ENCODE measurements at regions not wholly inside any gene's neighbourhood (a gene's known extent, or its start where the extent isn't known, plus 50 kb on each side); places are given as distances from the start of the nearest gene placed in this dataset.
A peak's percentile ranks its signal among the peaks of the same experiment; 100 is the strongest.

DNA sequence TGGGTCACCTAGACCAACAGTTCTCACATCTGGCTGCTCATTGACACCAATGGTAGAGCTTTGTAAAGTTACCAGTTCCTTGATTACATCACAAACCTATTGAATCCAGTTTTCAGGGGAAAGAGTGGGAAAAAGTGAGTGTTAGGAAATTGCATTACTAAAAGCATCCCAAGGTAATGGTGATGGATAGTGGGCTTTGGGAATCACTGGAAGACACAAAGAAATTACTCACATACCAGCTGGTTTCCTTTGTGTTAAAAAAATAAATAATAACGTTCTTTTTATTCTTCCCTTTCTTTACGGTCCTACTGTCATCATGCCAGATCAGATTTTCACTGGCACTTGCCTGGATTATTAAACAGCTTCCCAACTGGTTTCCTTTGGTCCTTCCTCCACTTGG lies 370.7 kb downstream of the RFPL4B start:
- DNase-seq: no peak

DNA sequence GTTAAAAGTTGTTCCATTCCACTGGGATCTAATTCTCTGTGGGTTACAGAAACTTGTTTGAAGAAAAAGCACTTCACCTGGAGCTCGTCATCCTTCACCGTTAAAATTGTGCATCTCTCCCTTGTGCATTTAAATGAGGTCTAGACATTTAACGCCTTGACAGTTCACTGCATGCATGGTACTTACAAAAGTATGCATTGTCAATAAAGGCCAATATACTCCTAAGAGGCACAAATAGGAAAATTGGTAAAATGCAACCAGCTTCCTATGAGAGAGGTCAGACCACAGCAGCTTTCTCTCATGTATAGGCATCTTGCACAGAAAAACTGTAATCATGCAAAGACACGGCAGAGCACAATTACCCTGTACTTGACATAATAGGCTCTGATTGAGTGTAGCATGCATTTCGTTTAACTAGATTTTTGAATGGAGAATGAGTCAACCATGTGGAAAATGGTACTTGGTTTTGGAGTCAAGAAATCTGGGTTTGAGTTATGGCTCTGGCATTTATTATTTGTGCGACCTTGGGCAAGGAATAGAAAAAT lies 378.5 kb downstream of the RFPL4B start:
- no peak for DNase-seq

- DNase-seq: no peak
Observed at GRCh38 chr6:112735129-112735528, 388.0 kb downstream of the RFPL4B start.

GRCh38 chr6:112739766-112740165 lies 392.6 kb downstream of the RFPL4B start:
- no peak for DNase-seq

DNA sequence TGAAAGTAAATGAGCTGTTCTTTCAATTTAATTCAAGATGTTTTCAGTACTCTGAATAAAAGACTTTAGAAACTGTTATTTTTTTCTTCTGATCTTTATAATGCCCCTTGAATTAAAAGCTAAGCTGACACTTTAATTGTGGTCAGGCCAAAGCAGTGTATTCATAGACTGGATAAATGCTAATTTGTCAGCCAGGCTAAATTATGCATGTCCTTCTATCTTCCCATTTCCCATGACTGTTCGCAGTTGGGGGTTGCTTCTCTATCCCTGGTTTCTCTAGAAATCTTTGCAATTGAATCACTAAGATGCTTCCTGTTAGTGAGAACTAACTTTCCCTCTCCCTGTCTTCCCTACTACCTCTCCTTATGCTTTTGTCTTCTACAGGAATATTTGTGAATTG lies 396.2 kb downstream of the RFPL4B start:
- DNase-seq: no peak

GRCh38 chr6:112744827-112745226 lies 397.7 kb downstream of the RFPL4B start:
- no peak for DNase-seq

DNA sequence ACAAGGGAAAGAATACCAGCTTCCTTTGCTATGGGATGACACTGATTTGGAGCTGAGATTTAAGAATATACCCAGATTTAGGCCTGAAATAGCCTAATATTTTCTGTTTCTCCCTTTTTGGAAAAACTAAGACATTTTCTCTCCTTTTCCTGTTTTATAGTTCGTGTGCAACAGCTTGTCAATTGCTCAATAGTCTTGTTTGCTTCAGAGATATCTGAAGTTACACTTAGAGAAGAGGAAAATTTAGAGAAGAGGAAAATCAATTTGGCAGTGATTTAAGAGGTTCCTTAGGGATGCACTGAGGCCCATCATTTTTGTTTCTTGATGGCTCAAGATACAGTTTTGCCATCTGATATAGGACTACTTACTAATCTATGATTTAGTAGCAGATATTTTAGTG lies 398.6 kb downstream of the RFPL4B start:
- peak in 1 of 2 donors; percentile 7 for DNase-seq

DNA sequence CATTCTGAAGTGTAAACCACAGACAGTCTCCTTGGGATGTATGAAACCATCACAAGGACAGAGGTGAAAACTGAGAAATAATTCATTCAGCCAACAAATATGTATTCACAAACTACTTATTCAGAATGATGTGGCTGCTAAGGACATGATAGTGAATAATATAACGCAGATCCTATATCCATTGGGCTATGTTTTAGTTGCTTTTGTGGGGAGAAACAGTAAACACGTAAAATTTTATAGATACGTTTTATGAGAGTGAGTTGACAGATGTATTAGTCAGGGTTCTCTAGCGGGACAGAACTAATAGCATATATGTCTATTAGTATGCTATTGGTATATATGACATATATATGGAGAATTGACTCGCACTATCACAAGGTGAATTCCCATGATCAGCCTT lies 402.5 kb downstream of the RFPL4B start:
- no peak for DNase-seq

- DNase-seq: no peak
Observed at GRCh38 chr6:112752305-112752704, 405.2 kb downstream of the RFPL4B start.

DNA sequence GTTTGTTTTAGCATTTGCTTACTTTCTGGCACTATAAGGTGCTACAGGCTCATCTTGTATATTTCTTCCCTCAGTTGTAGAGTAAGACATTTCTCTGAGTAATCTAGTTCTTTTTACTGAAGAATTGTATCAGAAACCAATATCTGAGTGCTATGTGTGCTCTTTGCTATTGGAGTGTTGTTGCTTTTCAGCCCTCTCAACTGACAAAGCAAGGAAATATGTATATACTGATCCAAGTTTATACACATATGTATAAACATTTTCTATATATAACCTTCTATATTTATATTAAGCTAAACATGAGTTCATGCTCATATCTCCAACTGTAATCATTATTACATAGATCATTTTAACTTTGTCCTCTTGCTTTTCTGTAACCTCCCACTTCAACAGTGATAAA lies 405.7 kb downstream of the RFPL4B start:
- DNase-seq: no peak

GRCh38 chr6:112760831-112761230 lies 413.7 kb downstream of the RFPL4B start:
- no peak for DNase-seq

DNA sequence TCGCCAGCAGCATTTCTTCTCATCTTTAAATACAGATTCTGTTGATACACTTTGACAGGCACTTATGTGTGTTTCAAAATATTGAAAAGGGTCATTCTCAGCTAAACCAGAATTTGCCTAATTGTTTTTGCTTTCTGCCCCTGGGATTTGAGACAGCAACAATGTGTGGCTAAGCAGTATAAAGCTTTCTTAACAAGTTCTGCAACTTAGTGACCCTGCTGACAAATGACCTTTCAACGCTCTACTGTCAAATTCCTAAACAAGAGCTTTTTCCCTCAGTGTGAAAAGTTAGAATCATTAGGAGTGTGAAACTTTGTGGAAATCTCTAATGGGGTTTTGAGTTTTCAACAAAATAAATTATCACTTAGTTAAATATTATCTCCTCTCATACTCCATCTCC lies 414.6 kb downstream of the RFPL4B start:
- no peak for DNase-seq

DNA sequence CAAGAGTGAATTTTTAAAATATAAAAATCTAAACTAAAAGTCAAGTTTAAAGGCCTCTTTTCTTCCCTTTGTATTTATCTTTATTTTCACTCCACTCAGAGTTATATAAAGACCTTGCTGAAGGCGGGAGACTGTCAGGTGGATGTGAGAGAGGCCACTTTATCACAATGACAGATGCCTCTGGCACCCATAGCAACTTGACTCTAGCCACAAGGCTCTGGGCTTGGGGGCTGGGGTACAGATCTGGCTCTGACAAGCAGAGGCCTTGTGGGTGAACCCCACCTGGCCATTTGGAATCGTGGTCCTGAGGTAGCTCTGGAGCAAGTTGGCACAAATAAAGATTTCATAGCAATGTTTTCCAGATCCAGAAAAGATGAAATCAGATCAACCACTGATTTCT lies 417.2 kb downstream of the RFPL4B start:
- no peak for DNase-seq

- DNase-seq: no peak
Observed at GRCh38 chr6:112770308-112770707, 423.2 kb downstream of the RFPL4B start.

- no peak for DNase-seq
Observed at GRCh38 chr6:112773187-112773586, 426.1 kb downstream of the RFPL4B start.

DNA sequence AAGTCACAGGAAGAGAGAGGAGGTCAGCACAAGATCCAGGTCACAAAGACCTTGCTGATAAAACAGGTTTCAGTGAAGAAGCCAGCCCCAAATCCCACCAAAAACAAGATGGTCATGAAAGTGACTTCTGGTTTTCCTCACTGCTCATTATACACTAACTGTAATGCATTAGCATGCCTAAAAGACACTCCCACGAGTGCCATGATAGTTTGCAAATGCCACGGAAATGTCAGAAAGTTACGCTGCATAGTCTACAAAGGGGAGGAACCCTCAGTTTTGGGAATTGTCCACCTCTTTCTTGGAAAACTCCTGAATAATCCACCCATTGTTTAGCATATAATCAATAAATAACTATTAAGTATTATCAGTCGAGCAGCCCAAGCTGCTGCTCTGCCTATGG lies 427.2 kb downstream of the RFPL4B start:
- no peak for DNase-seq

DNA sequence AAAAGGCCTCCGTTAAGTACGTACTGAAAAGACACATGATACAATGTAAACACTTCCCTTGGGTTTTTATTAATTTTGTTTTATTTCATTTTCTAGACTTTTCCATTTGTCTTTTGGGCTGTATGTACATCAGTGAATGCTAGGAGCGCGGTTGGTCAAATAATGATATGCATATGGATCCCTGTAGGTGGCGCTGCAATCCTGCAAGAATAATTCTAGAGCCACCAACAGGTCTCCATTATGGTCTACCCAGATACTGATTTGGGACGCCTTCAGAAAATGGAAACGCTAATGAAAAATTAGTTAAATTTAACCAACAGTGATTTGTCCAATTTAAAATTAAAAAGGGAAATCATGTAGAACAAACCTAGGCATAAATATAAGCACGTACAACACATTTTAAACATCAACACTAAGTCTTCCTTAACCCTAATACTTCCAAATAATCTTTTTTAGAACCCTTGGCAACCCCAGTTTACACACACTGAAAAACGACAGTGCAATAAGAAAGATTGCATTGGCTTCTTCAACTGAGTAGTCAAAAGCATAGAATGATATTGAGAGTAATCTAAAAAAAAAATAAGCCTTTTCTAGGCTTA lies 433.5 kb downstream of the RFPL4B start:
- DNase-seq: peak; percentile 66 to 71

GRCh38 chr6:112781241-112781640 lies 434.1 kb downstream of the RFPL4B start:
- DNase-seq: no peak

- no peak for DNase-seq
Observed at GRCh38 chr6:112785408-112785807, 438.3 kb downstream of the RFPL4B start.

DNA sequence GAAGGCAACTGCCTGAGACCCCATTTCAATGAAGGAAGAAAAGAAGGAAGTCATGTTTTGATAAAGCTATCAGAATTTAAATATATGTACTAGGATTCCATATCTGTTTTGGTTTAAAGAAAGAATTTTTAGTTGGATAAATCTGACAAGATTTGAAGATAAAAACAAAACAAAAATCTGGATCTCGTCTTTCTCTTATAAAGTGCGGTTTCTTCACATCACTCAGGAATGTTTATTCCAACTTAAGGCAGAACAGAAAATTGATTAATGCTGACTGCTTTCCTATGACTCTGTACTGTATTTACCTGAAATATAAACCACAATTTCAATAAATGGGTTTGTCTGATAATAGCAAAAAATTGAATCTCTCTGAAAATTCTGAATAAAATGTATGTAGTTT lies 439.7 kb downstream of the RFPL4B start:
- DNase-seq: no peak

GRCh38 chr6:112787371-112787770 lies 440.2 kb downstream of the RFPL4B start:
- peak; percentile 17 to 38 for DNase-seq

GRCh38 chr6:112795316-112795715 lies 448.2 kb downstream of the RFPL4B start:
- no peak for DNase-seq

GRCh38 chr6:112796712-112797111 lies 449.6 kb downstream of the RFPL4B start:
- no peak for DNase-seq

GRCh38 chr6:112799889-112800288 lies 452.8 kb downstream of the RFPL4B start:
- DNase-seq: no peak

Measured in right lung (tissue), 2 donors.